Ishikawa (cell line): ENCODE measurements at regions not wholly inside any gene's neighbourhood (a gene's known extent, or its start where the extent isn't known, plus 50 kb on each side); places are given as distances from the start of the nearest gene placed in this dataset.

Experiments
- CEBPB ChIP-seq: IDR thresholded peaks from 2 replicates; pipeline ENCODE4 v1.6.1; 2012
- CREB1 ChIP-seq: IDR thresholded peaks from 2 replicates; pipeline ENCODE4 v1.6.1; 2012; ENCODE audit warnings: low read depth
- EP300 ChIP-seq: IDR thresholded peaks from 2 replicates; pipeline ENCODE4 v1.6.1; 2012; ENCODE audit warnings: borderline replicate concordance
- FOXM1 ChIP-seq: IDR thresholded peaks from 2 replicates; pipeline ENCODE4 v1.6.1; 2012; ENCODE audit warnings: low read depth, borderline replicate concordance
- MAX ChIP-seq: IDR thresholded peaks from 2 replicates; pipeline ENCODE4 v1.6.1; 2012
- NFIC ChIP-seq: IDR thresholded peaks from 2 replicates; pipeline ENCODE4 v1.6.1; 2012
- RAD21 ChIP-seq: IDR thresholded peaks from 2 replicates; pipeline ENCODE4 v1.6.1; 2012; ENCODE audit warnings: low read depth
- REST ChIP-seq: IDR thresholded peaks from 2 replicates; pipeline ENCODE4 v1.6.1; 2012; ENCODE audit warnings: low read depth, mild to moderate bottlenecking
- TAF1 ChIP-seq: IDR thresholded peaks from 2 replicates; pipeline ENCODE4 v1.6.1; 2012; ENCODE audit warnings: low read depth, mild to moderate bottlenecking
- TCF12 ChIP-seq: IDR thresholded peaks from 2 replicates; pipeline ENCODE4 v1.6.1; 2012; ENCODE audit warnings: low read depth
- TEAD4 ChIP-seq: IDR thresholded peaks from 2 replicates; pipeline ENCODE4 v1.6.1; 2012
- YY1 ChIP-seq: IDR thresholded peaks from 2 replicates; pipeline ENCODE4 v1.6.1; 2012; ENCODE audit warnings: low read depth
- ZBTB7A ChIP-seq: IDR thresholded peaks from 2 replicates; pipeline ENCODE4 v1.6.1; 2012; ENCODE audit warnings: low read depth
- TF ChIP-seq, protein P1 (sequence below): IDR thresholded peaks from 2 replicates; pipeline ENCODE4 v1.6.1; 2012

GRCh38 chr9:108360304-108360703 lies 495.5 kb downstream of the ACTL7B start:
- no peak for TF ChIP-seq FOXM1
- no peak for TF ChIP-seq RAD21
- no peak for TF ChIP-seq REST
- TF ChIP-seq MAX: no peak
- no peak for TF ChIP-seq TAF1
- no peak for TF ChIP-seq EP300
- TF ChIP-seq CREB1: no peak
- no peak for TF ChIP-seq TCF12
- TF ChIP-seq, protein P1, sequence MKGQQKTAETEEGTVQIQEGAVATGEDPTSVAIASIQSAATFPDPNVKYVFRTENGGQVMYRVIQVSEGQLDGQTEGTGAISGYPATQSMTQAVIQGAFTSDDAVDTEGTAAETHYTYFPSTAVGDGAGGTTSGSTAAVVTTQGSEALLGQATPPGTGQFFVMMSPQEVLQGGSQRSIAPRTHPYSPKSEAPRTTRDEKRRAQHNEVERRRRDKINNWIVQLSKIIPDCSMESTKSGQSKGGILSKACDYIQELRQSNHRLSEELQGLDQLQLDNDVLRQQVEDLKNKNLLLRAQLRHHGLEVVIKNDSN: no peak
- TF ChIP-seq CEBPB: no peak
- TF ChIP-seq YY1: no peak
- TF ChIP-seq NFIC: no peak
- no peak for TF ChIP-seq TEAD4
- TF ChIP-seq ZBTB7A: no peak
